ENCODE measurements at regions not wholly inside any gene's neighbourhood (a gene's known extent, or its start where the extent isn't known, plus 50 kb on each side); places are given as distances from the start of the nearest gene placed in this dataset.
A peak's percentile ranks its signal among the peaks of the same experiment; 100 is the strongest.

DNA sequence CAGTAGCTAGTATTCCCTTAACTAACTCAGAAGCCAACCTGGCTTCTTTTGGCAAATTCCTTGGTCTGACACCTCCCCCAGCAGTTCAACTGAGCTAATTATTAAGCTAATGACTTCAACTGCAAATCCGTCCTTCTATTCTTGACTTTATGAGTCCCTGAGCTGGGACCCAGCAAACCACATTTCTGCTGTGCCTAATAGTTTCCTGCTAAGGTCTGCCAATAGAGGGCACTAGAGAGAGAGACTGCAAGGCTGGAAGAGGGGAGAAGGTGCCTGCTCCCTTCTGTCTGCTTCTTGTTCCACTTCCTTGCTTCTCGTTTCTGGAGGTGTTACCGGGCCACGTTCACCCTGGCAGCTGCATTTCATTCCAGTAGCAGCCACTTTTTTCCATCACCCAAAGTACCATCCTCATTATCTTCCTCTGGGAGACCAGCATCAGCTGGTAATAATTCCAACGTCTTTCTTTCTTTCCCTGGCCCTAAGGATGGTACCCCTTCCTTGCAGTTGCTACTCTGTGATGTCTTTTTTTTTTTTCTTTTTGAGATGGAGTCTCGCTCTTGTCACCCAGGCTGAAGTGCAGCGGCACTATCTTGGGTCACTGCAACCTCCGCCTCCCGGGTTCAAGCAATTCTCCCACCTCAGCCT lies 352.0 kb downstream of the TNS1 start:
- TF ChIP-seq, protein P1, sequence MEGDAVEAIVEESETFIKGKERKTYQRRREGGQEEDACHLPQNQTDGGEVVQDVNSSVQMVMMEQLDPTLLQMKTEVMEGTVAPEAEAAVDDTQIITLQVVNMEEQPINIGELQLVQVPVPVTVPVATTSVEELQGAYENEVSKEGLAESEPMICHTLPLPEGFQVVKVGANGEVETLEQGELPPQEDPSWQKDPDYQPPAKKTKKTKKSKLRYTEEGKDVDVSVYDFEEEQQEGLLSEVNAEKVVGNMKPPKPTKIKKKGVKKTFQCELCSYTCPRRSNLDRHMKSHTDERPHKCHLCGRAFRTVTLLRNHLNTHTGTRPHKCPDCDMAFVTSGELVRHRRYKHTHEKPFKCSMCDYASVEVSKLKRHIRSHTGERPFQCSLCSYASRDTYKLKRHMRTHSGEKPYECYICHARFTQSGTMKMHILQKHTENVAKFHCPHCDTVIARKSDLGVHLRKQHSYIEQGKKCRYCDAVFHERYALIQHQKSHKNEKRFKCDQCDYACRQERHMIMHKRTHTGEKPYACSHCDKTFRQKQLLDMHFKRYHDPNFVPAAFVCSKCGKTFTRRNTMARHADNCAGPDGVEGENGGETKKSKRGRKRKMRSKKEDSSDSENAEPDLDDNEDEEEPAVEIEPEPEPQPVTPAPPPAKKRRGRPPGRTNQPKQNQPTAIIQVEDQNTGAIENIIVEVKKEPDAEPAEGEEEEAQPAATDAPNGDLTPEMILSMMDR (IDR thresholded peaks at IDR 0.05) = peak; percentile 71
- Histone ChIP-seq H3K27me3 (ENCODE audit: insufficient read depth in 3 of 3, low read length in 2 of 3) (no peaks in the 10 kb centered on the region), H3K4me1 (no peaks in the 10 kb centered on the region), H3K9me3 (no peaks in the 10 kb centered on the region), H3K4me3 (no peak overlapping the region), H3K36me3 (ENCODE audit: insufficient read depth in 1 of 2, low read depth in 1 of 2) (no peaks in the 10 kb centered on the region), H3K27ac (no peak overlapping the region)
- 50 to 61% (median 52%) methylated on average over 9 of the region's 9 CpGs for WGBS, 3 donors
- no peak for DNase-seq
- intact Hi-C loops (cut with DNase I) = loop anchor here in 1 of 2 donors (5.0 kb wide), 1 partner anchor 61 kb away; no protein-coding TSS in a partner anchor
- ATAC-seq = peak; percentile 65 to 84 (median 81)

DNA sequence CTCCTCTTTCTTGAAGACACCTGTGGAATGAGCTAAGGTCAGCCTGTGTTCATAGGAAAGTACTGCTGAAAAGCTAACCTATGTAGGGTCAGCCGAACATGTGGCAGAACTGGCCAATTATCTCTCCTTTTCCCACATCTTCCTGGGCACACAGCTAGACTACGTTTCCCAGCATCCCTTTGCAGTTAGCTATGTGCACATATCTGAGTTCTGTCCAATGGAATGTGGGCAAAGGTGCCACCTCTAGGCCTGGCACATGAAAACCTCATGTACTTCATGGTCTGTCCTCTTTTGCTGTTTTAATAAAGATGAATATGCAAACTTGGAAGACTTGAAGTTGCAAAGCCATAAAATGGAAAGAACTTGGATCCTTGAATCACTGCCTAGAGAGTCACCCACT lies 352.6 kb downstream of the TNS1 start:
- intact Hi-C loops (cut with DNase I) = loop anchor here in 1 of 2 donors (5.0 kb wide), 1 partner anchor 62 kb away; no protein-coding TSS in a partner anchor
- H3K4me3 ChIP-seq = no peak overlapping the region
- DNase-seq (no peak), ATAC-seq (peak in 1 of 4 donors; percentile 24)
- no peaks in the 10 kb centered on the region for H3K27me3 ChIP-seq (ENCODE audit: insufficient read depth in 3 of 3, low read length in 2 of 3)
- H3K36me3 ChIP-seq (ENCODE audit: insufficient read depth in 1 of 2, low read depth in 1 of 2) = no peaks in the 10 kb centered on the region
- TF ChIP-seq, protein P1 (IDR thresholded peaks at IDR 0.05) = no peak
- H3K27ac ChIP-seq = no peak overlapping the region
- H3K4me1 ChIP-seq = no peaks in the 10 kb centered on the region
- no peaks in the 10 kb centered on the region for H3K9me3 ChIP-seq
- 83 to 87% (median 84%) methylated on average over 2 of the region's 2 CpGs for whole genome bisulfite sequencing, 3 donors

DNA sequence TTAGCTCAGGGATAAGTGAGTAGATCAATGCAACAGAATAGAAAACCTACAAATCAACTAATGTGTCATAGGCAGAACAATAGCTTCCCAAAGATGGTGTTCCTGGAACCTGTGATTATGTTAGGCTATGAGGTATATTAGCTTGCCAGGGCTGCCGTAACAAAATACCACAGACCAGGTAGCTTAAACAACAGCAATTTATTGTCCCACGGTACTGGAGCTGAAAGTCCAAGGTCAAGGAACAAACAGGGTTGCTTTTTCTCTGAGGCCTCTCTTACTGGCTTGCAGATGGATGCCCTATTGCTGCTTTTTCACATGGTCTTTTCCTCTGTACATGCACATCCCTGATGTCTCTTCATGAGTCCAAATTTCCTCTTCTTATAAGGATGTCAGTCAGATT lies 354.9 kb downstream of the TNS1 start:
- no peak overlapping the region for H3K27ac ChIP-seq
- 91 to 96% (median 95%) methylated on average over 2 of the region's 2 CpGs for WGBS, 3 donors
- intact Hi-C loops (cut with DNase I) = no loop called here
- DNase-seq (no peak), ATAC-seq (no peak)
- H3K36me3 ChIP-seq (ENCODE audit: insufficient read depth in 1 of 2, low read depth in 1 of 2) = no peaks in the 10 kb centered on the region
- H3K4me1 ChIP-seq = peaks cover 9% of the 10 kb centered on the region
- no peak overlapping the region for H3K4me3 ChIP-seq
- no peaks in the 10 kb centered on the region for H3K9me3 ChIP-seq
- TF ChIP-seq, protein P1 (IDR thresholded peaks at IDR 0.05) = no peak
- H3K27me3 ChIP-seq (ENCODE audit: insufficient read depth in 3 of 3, low read length in 2 of 3) = no peaks in the 10 kb centered on the region

DNA sequence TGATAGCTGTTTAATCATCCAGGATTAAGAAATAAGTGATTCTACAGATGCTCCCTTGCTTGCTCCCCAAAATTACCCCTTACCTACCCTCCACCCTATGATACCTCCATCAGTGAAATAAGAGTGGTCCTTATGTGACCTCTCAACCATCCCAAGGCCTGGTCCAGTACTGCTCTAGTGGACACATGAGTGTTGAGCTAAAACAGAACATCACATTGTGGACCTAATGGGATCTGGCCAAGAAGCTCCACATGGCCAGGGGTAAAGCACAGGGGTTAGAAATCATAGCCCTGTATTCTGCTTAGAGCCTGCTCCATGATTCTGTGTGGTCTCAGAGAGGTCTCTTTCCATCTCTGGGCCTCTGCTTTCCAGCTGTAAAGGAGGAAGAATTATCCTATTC lies 355.6 kb downstream of the TNS1 start:
- Histone ChIP-seq H3K4me3 (no peak overlapping the region), H3K9me3 (no peaks in the 10 kb centered on the region), H3K27me3 (ENCODE audit: insufficient read depth in 3 of 3, low read length in 2 of 3) (no peaks in the 10 kb centered on the region), H3K27ac (no peak overlapping the region), H3K4me1 (peaks cover 10% of the 10 kb centered on the region), H3K36me3 (ENCODE audit: insufficient read depth in 1 of 2, low read depth in 1 of 2) (no peaks in the 10 kb centered on the region)
- TF ChIP-seq, protein P1 (IDR thresholded peaks at IDR 0.05) = no peak
- intact Hi-C loops (cut with DNase I) = no loop called here
- ATAC-seq (no peak), DNase-seq (no peak)

DNA sequence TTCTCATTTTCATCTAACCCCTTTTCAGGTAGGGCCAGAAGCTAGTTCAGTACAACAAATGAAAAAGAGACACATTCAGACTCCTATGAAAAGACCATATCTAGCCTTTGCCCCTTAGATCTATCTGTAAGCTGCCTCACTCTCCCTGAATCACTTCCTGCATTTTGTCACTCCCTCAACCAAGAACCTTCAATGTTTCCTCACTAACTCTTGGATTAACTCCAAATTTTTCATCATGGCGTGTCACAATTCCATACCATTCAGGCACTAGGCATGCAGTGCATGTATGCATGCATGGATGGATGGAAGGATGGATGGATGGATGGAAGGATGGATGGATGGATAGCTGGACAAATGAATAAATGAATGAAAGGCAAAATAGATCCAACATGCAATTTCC lies 356.9 kb downstream of the TNS1 start:
- H3K27ac ChIP-seq = no peak overlapping the region
- H3K9me3 ChIP-seq = no peaks in the 10 kb centered on the region
- H3K27me3 ChIP-seq (ENCODE audit: insufficient read depth in 3 of 3, low read length in 2 of 3) = no peaks in the 10 kb centered on the region
- ATAC-seq = no peak
- H3K4me3 ChIP-seq = no peak overlapping the region
- intact Hi-C loops (cut with DNase I) = no loop called here
- no peaks in the 10 kb centered on the region for H3K36me3 ChIP-seq (ENCODE audit: insufficient read depth in 1 of 2, low read depth in 1 of 2)
- TF ChIP-seq, protein P1 (IDR thresholded peaks at IDR 0.05) = no peak
- no peak for DNase-seq
- H3K4me1 ChIP-seq = peaks cover 19% of the 10 kb centered on the region
- WGBS, 3 donors = 90 to 93% (median 93%) methylated on average over 1 of the region's 1 CpG

All from psoas muscle (tissue), 7 donors.